Endothelial cell (in vitro differentiated cells): ENCODE measurements at regions not wholly inside any gene's neighbourhood (a gene's known extent, or its start where the extent isn't known, plus 50 kb on each side); places are given as distances from the start of the nearest gene placed in this dataset.

Experiments used
- DNase-seq: peaks from one replicate; pipeline ENCODE4 v3.0.0; 2021; ENCODE audit warnings: low spot score
- H3K27ac Mint-ChIP-seq: one replicate; pipeline ENCODE4 v1.8.0; 2021; ENCODE audit warnings: mixed read lengths, inconsistent platforms; ENCODE audit not compliant: unreplicated experiment
- H3K27me3 Mint-ChIP-seq: one replicate; pipeline ENCODE4 v1.8.0; 2021; ENCODE audit warnings: mild to moderate bottlenecking, moderate library complexity, mixed read lengths, inconsistent platforms; ENCODE audit not compliant: unreplicated experiment
- H3K36me3 Mint-ChIP-seq: one replicate; pipeline ENCODE4 v1.8.0; 2021; ENCODE audit warnings: mild to moderate bottlenecking, low read depth, mixed read lengths, inconsistent platforms; ENCODE audit not compliant: unreplicated experiment
- H3K4me1 Mint-ChIP-seq: one replicate; pipeline ENCODE4 v1.8.0; 2021; ENCODE audit warnings: mild to moderate bottlenecking, mixed read lengths, inconsistent platforms; ENCODE audit not compliant: unreplicated experiment
- H3K4me3 Mint-ChIP-seq: one replicate; pipeline ENCODE4 v1.8.0; 2021; ENCODE audit warnings: mild to moderate bottlenecking, mixed read lengths, inconsistent platforms; ENCODE audit not compliant: unreplicated experiment
- H3K9me3 Mint-ChIP-seq: one replicate; pipeline ENCODE4 v1.8.0; 2021; ENCODE audit warnings: mixed read lengths, inconsistent platforms; ENCODE audit not compliant: unreplicated experiment
- CTCF ChIP-seq: fragments of 200-600 bp; sonication (generic); IDR thresholded peaks from one replicate; pipeline ENCODE4 v1.5.0; 2021; ENCODE audit warnings: antibody characterized with exemption; ENCODE audit not compliant: unreplicated experiment

DNA sequence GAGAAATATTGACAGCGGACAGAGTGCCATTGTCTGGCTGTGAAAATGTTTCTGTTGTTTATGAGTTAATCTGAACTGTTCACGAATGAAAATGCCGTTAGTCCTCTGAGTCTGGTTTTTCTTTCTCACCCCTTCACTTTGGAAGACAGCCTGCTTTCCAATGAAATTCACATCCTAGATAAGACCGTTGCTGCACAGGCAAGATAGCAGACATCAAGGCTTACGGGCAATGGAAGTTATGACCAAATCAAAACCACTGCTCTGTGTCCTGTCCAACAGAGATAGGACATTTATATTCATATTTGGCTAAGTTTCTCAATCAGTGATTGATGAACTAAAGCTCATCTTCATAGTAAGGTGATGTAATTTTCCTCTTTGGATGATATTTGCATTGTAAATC lies 180.0 kb upstream of the DMAC1 start:
- Mint-ChIP-seq H3K4me1 (peaks cover 26% of the 10 kb centered on the region), H3K9me3 (no peaks in the 10 kb centered on the region), H3K36me3 (no peaks in the 10 kb centered on the region), H3K4me3 (no peak overlapping the region), H3K27me3 (no peaks in the 10 kb centered on the region), H3K27ac (no peak overlapping the region)
- no peak for TF ChIP-seq CTCF
- DNase-seq, result no peak

DNA sequence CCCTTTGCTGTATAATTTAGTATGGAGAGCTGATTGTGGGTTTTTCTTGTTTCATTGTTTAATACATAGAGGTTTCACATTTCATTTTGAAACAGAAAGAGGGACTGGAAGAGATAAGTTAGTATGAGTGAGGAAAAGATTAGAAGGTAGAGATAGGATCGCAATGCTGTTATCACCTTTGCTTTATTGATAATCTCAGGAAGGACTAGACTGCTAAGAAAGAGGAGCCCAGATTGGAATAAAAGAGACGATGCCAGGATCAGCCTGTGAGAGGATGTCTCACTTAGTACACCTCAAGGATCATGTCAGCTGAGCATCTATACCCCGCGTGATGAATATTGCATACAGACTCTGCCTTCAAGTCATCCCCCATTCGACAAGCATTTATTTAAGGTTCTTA lies 178.0 kb upstream of the DMAC1 start:
- Mint-ChIP-seq H3K4me1 (peaks cover 11% of the 10 kb centered on the region), H3K4me3 (no peak overlapping the region)

GRCh38 chr9:7976856-7977255 lies 177.3 kb upstream of the DMAC1 start:
- no peaks in the 10 kb centered on the region for H3K36me3 Mint-ChIP-seq
- TF ChIP-seq CTCF, result no peak
- DNase-seq, result no peak
- no peaks in the 10 kb centered on the region for H3K9me3 Mint-ChIP-seq
- H3K27me3 Mint-ChIP-seq, result no peaks in the 10 kb centered on the region
- H3K4me3 Mint-ChIP-seq, result no peak overlapping the region
- H3K27ac Mint-ChIP-seq, result no peak overlapping the region
- H3K4me1 Mint-ChIP-seq, result peaks cover 9% of the 10 kb centered on the region

More for the DNA sequence above, 178.0 kb upstream of the DMAC1 start:
- no peak for DNase-seq
- Mint-ChIP-seq H3K9me3 (no peaks in the 10 kb centered on the region), H3K36me3 (no peaks in the 10 kb centered on the region), H3K27me3 (no peaks in the 10 kb centered on the region), H3K27ac (no peak overlapping the region)
- no peak for TF ChIP-seq CTCF

DNA sequence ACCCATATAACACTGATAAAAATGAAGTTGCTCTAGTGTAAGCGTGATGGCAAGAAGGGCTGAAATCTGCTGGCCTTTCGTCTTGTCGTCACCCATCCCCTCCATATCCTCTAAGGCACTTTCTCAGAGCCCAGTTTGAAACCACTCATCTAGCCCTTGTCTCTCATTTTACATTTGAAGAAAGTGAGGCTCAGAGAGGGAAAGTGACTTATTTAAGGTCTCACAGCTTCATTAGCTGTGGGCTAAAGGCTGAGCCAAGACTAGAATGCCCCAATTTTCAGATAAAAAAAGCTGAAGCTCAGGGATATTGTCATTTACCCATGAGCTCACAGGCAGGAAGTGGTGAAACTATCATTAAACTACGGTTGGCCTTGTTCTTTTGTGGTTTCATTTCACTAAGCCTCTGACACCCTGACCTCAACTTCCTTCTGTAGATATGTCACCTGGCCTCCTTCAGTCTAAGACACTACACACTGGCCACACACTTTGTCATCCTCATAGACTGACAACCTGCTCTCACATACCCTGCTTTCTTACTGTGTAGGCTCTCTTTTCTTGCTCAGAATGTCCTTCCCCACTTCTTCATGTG lies 176.7 kb upstream of the DMAC1 start:
- no peak for TF ChIP-seq CTCF
- Mint-ChIP-seq H3K4me3 (no peak overlapping the region), H3K27ac (no peak overlapping the region), H3K4me1 (peaks cover 9% of the 10 kb centered on the region), H3K36me3 (no peaks in the 10 kb centered on the region), H3K9me3 (no peaks in the 10 kb centered on the region), H3K27me3 (no peaks in the 10 kb centered on the region)
- no peak for DNase-seq

GRCh38 chr9:7975336-7975735 lies 175.8 kb upstream of the DMAC1 start:
- Mint-ChIP-seq H3K36me3 (no peaks in the 10 kb centered on the region), H3K4me3 (no peak overlapping the region), H3K27me3 (no peaks in the 10 kb centered on the region), H3K27ac (no peak overlapping the region), H3K4me1 (peaks cover 9% of the 10 kb centered on the region), H3K9me3 (no peaks in the 10 kb centered on the region)
- no peak for DNase-seq
- TF ChIP-seq CTCF, result no peak
